ENCODE measurements at regions not wholly inside any gene's neighbourhood (a gene's known extent, or its start where the extent isn't known, plus 50 kb on each side); places are given as distances from the start of the nearest gene placed in this dataset.

- H3K4me1 ChIP-seq (ENCODE audit: low read depth): no peaks in the 10 kb centered on the region
- no peaks in the 10 kb centered on the region for H3K9me3 ChIP-seq
- DNase-seq: no peak
- H3K4me3 ChIP-seq: no peak overlapping the region
- no peaks in the 10 kb centered on the region for H3K36me3 ChIP-seq (ENCODE audit: low read depth)
- ATAC-seq: no peak
- no peak for TF ChIP-seq CTCF (IDR thresholded peaks at IDR 0.05)
- intact Hi-C loops (cut with DNase I, micrococcal nuclease): no loop called here
Observed at GRCh38 chr3:18112674-18113375, 312.3 kb downstream of the SATB1 start.

- no peaks in the 10 kb centered on the region for H3K9me3 ChIP-seq
- no peaks in the 10 kb centered on the region for H3K36me3 ChIP-seq (ENCODE audit: low read depth)
- TF ChIP-seq CTCF (IDR thresholded peaks at IDR 0.05): no peak
- no peak for ATAC-seq
- intact Hi-C loops (cut with DNase I, micrococcal nuclease): no loop called here
- H3K4me3 ChIP-seq: no peak overlapping the region
- no peak for DNase-seq
- no peaks in the 10 kb centered on the region for H3K4me1 ChIP-seq (ENCODE audit: low read depth)
Observed at GRCh38 chr3:18111796-18112232, 313.3 kb downstream of the SATB1 start.

- DNase-seq: no peak
- intact Hi-C loops (cut with DNase I, micrococcal nuclease): no loop called here
- H3K4me1 ChIP-seq (ENCODE audit: low read depth): no peaks in the 10 kb centered on the region
- no peak for ATAC-seq
- H3K4me3 ChIP-seq: no peak overlapping the region
- no peaks in the 10 kb centered on the region for H3K9me3 ChIP-seq
- H3K36me3 ChIP-seq (ENCODE audit: low read depth): no peaks in the 10 kb centered on the region
- no peak for TF ChIP-seq CTCF (IDR thresholded peaks at IDR 0.05)
Observed at GRCh38 chr3:18103591-18103990, 321.5 kb downstream of the SATB1 start.

- no peaks in the 10 kb centered on the region for H3K36me3 ChIP-seq (ENCODE audit: low read depth)
- no peak for TF ChIP-seq CTCF (IDR thresholded peaks at IDR 0.05)
- H3K9me3 ChIP-seq: no peaks in the 10 kb centered on the region
- H3K4me3 ChIP-seq: no peak overlapping the region
- ATAC-seq (no peak), DNase-seq (no peak)
- intact Hi-C loops (cut with DNase I, micrococcal nuclease): no loop called here
- H3K4me1 ChIP-seq (ENCODE audit: low read depth): no peaks in the 10 kb centered on the region
Observed at GRCh38 chr3:18100121-18100520, 325.0 kb downstream of the SATB1 start.

GRCh38 chr3:18099611-18100010, 325.5 kb downstream of the SATB1 start:
- no peak overlapping the region for H3K4me3 ChIP-seq
- DNase-seq (no peak), ATAC-seq (no peak)
- no peak for TF ChIP-seq CTCF (IDR thresholded peaks at IDR 0.05)
- H3K9me3 ChIP-seq: no peaks in the 10 kb centered on the region
- intact Hi-C loops (cut with DNase I, micrococcal nuclease): no loop called here
- H3K4me1 ChIP-seq (ENCODE audit: low read depth): no peaks in the 10 kb centered on the region
- no peaks in the 10 kb centered on the region for H3K36me3 ChIP-seq (ENCODE audit: low read depth)

All from mucosa of descending colon (tissue), 3 donors.